ENCODE measurements at regions not wholly inside any gene's neighbourhood (a gene's known extent, or its start where the extent isn't known, plus 50 kb on each side); places are given as distances from the start of the nearest gene placed in this dataset.

- TF ChIP-seq POLR2A (IDR thresholded peaks at IDR 0.05) (no peak), CTCF (IDR thresholded peaks at IDR 0.05) (no peak), EP300 (IDR thresholded peaks at IDR 0.05) (no peak), POLR2AphosphoS5 (IDR thresholded peaks at IDR 0.05) (no peak)
Measured at GRCh38 chr6:120876931-120877330, 457.3 kb downstream of the TBC1D32 start.

All from gastroesophageal sphincter (tissue), 3 donors.